T-helper 2 cell (primary cell): ENCODE measurements at regions not wholly inside any gene's neighbourhood (a gene's known extent, or its start where the extent isn't known, plus 50 kb on each side); places are given as distances from the start of the nearest gene placed in this dataset.
"Not testable (repeated sequence)": the region's sequence is repeated elsewhere in the genome, so short reads cannot be mapped to it uniquely, and the experiment has no call there.

Experiments
- DNase-seq, 5 experiments: peaks; one replicate each; pipeline versions ENCODE4 v3.0.0 to v3.0.0-alpha.2; 2012 to 2022

DNA sequence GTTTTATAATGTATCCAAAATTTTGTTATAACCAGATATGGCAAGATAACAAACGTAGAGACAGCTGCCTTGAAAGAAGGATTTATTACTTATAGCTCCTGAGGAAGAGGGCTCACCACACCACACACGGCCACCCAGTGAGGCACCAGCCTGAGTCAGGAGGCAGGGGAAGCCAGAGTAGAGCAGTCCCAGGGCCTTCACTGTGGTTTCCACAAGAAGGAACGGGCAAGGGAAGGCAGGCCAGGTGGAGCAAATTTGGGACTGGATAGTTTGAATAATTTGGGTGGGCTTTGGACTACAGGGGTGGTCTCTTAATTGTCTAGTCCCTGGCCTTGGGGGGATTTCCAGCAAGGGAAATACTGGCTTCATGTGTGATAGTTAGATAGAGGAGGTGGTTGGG, 72.5 kb downstream of the RRAGC start:
- DNase-seq = no peak

DNA sequence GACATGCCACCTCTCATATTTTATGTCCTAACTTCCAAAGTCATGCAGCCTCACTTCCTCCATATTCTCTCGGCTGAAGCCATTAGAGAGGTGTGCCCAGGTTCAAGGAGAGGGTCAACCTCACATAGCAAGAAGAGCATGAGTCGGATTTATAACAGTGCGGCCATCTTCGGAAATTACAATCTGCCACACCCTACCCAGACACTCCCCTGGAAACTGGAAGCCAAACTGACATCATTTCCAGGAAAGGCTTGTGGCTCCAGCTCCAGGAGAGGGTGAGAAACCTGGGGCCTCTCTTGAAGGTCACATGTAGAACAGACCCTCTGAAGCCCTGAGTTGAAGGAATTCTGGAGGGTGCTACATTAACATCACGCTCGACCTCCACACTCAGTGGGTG, 73.5 kb downstream of the RRAGC start:
- DNase-seq = no peak

DNA sequence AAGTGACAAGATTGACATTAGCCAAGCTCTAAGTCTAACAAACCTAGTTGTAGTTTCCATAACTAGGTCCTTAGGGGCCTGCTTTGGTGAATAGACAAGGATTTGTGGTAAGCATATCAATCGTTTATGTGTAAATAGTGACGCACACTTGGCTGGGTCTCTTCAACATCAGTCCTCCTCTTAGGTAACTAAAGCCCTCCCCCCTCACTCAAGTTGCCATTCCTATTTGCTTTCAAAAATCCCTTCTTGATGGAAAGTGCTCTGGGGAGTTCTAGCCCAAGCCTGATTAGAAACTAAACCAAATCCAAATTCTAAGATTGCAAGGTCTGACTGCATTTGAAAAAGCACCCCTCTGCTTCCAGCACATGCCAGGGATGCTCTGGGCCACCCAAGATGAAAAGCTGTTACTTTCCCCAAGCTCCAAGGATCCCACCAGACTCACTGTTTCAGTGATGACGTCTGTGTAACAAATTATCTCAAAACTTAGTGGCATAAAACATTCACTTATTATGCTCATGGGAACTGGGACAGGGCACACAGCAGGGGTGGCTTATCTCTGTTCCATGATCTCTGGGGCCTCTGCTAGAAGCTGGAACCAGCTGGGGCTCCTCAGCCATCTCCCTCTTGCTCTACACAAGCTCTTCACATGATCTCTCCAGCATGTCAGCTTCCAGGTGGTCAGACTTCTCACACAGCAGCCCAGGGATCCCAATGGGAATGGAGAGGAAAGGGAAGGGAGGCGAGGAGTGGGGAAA, 74.1 kb downstream of the RRAGC start:
- no peak for DNase-seq

DNA sequence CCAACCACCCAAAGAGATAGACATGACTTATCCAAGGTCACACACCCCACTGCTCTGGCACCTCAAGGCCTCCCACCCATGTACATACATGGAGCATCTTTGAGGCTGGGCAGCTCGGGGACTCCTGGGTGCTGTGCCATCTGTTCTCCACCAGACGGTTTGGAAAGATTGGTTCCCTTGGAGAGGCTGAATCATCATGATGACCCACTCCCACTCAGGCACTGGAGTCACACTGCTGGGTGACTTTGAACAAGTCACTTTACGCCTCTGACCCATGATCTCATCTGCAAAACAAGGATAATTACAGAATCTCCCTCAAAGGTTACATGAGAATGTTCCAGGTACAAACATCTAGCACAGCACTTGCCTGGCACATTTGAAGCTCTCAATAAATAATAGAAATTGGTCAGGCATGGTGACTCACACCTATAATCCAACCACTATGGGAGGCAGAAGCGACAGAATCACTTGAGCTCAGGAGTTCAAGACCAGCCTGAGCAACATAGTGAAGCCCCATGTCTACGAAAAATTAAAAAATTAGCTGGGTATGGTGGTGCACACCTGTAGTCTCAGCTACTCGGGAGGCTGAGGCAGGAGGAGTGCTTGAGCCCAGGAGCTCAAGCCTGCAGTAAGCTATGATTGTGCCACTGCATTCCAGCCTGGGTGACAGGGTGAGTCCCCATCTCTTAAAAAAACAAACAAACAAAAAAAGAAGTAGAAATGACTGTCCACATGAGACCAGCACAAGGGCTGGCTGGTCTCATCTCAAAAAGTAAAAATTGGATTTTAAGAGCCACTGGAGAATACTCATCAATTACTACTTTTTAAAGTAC, 74.9 kb downstream of the RRAGC start:
- no peak for DNase-seq

DNA sequence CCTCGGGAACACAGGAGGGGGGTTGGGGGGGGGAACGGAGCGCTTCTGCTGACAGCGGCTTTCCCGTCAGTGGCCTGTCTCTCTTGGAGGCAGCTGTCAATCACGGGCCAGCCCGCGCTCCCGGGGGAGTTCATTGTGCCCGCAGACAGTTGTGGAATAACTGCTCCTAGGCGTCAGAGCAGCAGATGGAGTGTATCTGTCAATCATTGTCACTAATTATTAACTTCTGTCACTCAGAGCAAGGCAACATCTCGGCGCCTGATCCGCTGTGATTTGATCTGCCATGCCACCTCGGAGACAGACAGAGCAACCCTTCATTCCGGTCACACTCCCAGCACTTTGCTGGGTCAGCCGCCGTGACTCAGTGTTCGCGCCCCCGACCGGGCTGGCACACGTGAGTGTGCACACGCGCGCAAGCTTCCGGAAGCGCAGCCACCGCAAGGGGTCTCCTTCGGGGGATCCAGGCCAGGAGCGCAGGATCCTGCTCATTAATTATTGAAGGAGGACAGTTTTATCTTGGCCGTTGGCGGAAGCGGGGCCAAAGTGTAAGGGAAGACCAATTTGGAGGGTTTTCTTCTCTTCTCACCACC, 75.8 kb downstream of the RRAGC start:
- no peak for DNase-seq

DNA sequence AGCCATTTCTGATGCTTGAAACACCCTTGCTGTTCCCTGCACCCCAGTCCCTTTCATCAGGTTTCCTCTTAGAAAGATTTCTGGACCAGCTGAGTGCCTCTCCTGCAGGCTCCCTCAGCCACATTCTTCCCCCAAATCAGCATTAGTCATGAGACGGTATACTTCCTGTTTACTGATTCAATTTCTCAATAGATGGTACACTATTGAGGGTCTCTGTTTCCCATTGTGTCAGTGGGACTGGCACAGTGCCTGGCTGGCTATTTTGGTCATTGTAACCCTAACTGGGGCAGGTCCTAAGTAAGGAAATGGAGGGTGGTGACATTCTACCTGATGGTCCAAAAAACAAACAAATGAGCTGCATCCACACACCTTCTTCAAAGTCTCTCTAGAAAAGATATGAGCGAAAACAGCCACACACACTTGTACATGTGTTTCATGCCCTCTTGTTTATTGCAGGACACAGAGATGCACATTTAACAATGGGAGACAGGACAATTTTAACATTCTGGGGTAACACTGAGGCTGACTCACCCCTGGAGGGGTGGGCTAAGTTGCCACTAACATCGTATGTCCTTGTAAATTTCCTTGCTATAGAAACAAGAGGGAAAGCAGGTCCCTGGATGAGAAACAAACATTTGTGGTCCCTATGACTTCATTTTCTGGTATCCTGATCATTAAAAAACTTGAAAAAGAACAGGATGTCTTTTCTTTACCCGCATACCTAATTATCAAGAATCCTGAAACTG, 77.5 kb downstream of the RRAGC start:
- no peak for DNase-seq

DNA sequence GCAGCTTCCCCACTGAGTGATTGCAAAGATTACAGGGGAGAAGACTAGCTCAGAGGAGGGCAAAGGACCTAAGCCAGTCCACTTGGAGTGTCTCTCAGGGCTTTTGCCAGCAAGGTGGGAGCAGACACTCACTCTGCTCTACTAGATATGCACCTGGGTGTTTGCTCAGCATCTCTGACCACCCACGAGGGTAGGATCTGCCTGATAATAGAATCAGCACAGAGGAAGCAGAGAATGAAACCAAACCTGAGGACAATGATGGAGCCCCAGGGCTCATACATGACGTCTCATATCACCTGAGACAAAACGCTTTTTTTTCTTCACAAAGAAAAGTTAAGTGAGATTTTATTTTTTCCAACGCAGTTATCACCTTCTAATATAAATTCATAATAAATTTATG, 79.4 kb downstream of the RRAGC start:
- DNase-seq = no peak

DNA sequence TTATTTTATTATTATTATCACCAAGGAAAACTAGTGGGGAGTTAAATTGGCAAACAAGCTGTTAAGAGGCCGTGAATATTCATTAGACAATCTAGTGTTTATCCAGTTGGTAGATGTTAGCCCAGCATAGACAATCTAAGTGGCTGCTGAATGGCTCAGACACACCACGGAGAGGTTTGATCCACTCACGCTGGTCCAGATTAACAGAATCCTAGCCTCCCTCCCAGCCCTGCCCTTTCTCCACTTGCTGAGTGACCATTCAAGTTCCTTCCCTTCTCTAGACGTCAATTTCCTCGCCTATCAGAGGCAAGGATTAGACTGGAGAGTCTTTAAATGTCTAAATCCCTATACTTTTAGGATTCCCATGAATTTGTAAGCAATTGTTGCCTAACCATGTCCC, 80.1 kb downstream of the RRAGC start:
- no peak for DNase-seq

DNA sequence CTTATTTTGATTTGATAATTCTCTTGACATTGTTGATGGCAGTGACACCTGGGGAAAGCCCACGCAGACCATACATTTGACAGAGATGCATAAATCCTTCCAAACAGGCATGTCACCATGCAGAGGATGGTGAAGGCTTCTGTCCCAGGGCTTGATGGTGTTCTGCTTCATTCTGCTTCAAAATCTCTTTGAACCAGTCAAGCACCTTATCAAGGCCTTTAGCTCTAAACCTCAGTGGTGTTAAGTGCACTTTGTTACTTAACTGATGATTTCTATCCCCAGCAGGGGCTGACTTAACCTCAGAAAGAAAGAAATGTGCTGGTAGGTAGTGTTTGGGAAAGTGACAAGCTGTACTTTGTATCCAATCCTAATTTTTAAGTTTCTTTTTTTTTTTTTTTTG, 81.1 kb downstream of the RRAGC start:
- DNase-seq = no peak

DNA sequence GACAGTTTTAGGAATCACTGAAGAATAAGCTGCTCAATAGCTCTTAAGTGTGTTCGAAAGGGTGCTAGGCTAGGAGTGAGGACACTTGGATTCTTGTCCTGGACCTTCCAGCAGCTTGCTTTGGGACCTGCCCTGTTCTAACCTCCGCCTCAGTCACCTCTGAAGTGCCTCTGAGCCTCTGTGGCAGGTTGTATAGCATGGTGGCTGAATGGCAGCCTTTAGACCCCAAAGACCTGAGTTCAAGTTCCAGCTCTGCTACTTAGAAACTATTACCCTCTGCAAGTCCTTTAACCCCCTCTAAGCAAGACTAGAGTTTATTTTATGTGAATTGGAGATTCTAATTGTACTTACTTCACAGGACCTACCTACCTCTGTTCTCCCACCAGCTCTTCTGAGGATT, 81.5 kb downstream of the RRAGC start:
- DNase-seq = no peak

DNA sequence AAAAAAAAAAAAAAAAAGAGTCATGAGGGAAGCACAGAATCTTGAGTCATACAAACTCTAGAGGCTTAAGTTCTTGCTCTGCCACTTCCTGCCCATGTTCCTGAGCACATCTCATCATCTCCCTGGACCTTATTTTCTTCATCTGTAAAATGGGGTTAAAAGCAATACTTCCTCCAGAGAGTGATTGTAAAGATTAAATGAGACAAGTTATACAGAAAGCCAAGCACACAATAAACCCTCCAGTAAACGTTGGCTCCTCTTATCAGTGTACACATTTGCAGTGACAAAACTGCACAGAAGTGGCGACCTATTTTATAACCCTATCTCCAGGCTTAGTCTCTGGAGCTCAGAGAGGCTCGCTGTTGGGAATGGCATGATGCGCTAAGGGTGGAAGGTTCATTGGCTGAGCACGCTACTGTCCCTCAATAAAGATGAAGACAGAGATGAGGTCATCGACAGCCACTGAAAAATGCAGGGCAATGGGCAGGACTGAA, 82.1 kb downstream of the RRAGC start:
- peak in 1 of 5 experiments; percentile 24 for DNase-seq

DNA sequence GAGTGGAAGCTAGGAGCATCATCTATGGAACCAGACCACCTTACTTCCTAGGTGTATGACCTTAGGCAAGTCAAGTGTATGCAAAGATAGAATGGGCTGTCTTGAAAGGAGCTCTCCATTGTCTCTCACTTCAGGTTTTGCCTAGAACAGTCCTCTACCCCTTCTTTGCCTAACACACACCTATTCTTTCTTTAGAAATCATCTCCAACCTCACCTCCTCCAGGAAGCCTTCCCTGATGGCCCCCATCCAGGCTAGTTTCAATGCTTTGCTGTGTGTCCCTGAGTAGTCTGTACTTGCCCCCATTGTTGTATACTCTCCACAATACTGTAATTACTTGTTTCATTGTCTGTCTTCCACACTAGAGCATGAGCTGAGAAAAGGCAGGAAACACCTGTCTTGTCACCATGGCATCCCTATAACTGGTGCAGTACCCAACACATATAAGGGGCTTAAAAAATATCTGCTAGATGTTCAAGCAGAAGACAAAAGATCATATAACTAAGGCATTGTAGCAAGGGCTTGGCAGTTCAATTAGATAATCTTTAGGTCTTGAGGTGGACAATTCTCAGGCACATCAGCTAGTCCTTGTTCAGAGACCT, 83.0 kb downstream of the RRAGC start:
- no peak for DNase-seq

DNA sequence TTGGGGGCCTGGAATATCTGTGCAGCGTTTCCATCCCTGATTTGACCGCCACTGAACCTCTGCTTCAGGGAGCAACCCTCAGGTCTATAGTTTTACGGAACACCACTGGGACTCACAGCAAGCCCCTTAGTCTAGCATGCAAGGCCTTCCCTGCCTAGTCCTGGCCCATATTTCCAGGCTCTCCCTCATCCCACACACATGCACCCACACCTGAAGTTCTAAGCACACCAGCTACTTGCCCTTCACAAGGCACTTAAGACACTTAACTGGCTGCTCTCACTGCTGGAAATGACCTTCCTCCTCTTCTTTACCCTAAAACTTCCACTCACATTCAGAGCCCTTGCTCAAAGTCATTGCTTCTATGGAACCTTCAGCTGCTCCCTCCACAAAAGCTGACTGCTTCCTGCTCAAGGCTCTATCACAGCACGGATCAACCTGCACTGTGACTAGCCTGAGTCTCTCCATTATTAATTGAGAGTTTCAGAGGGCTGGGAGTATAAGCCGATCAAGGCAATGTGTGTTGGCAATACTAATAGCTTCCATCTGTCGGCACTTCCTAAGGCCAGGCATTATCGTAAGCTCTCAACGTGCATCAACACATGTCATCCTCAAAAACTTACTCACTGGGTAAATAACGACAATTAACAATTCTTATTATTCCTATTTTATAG, 84.3 kb downstream of the RRAGC start:
- DNase-seq = no peak

DNA sequence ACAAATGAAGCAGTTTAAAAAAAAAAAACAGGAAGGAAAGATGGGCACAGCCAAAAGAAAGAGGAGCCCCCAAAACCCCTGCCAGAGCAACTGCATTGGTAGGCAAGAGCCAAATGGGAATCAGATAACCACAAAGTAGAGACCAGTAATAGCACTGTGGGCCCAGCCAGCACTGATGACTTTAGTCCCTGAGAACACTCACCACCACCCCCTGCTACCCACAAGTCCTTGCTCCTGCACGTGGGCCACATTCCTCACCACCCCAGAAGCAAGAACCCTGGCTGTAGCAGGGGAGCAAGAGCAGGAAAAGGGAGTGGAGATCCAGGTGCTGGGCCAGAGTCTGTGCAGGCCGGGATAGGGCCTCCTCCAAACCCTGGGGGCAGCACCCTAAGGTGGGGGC, 86.1 kb downstream of the RRAGC start:
- DNase-seq = no peak

DNA sequence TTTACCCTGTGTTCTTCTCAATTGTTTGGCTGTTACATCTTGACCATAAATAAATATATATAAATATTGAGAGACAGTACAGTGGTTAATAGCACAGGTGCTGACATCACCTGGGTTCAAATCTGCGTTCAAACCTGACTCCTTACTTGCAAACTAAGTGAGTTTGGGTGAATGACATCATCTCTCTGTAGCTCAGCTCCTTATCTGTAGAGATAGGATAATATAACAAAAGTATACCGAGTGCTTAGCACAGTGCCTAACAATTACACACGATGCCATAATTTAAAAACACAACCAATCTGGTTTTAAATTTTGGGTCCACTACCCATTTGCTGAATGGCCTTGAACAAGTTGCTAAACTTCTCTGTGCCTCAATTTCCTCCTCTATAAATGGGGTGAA, 86.6 kb downstream of the RRAGC start:
- no peak for DNase-seq

DNA sequence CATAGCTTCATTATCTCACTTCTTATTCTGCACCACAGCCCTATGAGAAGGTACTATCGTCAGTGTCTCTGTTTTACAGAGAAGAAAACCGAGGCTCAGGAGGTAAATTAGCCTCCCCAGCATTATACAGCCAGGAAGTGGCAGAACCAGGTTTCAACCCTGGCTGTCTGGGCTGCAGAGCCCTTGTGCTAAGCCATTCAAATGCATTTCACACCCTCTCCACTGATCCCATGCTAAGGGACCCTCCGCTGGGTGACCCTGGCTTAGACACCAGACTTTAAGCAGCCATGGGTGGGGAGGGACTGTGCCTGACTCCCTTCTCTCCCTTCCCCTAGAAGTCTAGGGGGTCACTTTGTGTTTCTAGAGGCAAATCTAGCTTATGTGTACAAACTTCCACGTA, 87.5 kb downstream of the RRAGC start:
- no peak for DNase-seq

DNA sequence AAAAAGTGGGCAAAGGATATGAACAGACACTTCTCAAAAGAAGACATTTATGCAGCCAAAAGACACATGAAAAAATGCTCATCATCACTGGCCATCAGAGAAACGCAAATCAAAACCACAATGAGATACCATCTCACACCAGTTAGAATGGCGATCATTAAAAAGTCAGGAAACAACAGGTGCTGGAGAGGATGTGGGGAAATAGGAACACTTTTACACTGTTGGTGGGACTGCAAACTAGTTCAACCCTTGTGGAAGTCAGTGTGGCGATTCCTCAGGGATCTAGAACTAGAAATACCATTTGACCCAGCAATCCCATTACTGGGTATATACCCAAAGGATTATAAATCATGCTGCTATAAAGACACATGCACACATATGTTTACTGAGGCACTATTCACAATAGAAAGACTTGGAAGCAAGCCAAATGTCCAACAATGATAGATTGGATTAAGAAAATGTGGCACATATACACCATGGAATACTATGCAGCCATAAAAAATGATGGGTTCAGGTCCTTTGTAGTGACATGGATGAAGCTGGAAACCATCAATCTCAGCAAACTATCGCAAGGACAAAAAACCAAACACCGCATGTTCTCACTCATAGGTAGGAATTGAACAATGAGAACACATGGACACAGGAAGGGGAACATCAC, 88.9 kb downstream of the RRAGC start:
- DNase-seq = not testable (repeated sequence)

DNA sequence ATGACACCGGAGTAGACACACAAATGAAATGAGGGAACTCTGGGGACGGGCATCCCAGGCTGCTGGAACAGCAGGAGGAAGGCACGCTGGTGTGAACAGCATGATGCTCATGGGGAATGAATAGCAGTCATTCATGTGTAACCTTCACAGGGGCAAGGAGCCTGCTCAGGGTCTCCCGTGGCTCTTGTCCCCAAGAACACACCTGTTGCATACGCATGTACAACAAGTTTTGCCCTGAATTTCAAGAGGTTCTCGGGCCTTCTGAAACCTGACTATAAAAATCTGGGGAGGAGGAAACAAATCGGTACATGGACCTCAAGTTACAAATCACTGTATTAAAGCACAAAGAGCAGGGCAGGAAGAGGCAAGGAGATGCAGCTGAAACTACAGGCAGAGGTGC, 93.4 kb downstream of the RRAGC start:
- DNase-seq = no peak

DNA sequence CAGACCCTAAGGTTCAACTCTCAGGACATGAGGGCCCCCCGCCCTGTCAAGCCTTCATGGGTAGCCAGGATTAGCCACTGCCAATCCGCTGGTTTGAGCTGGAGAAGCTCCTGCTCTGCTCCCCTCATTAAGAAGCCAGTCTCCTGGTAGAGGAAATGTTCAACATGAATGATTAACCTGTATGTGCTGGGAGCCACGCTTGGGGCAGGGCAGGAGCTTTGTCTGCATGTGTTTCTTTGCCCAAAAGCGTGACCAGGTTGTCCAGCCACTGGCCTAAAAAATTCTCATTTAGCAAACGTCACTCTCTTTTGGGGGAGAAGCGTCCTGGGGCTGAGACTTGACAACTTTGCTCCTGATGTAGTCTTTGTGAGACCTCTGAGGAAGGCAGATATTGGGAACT, 96.5 kb downstream of the RRAGC start:
- no peak for DNase-seq

DNA sequence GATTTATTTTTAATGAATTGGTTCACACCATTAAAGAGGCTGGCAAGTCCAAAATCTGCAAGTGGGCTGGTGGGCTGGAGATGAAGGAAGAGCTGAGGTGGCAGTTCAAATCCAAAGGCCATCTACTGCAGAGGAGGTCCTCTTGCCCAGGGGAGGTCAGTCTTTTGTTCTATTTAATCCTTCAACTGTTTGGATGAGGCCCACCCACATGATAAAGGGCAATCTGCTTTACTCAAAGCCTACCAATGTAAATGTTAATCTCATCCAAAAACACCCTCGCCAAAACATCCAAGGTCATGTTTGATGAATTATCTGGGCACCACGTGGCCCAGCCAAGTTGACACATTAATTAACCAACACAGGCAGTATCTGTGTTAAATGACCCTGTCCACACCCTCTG, 99.0 kb downstream of the RRAGC start:
- DNase-seq = no peak

DNA sequence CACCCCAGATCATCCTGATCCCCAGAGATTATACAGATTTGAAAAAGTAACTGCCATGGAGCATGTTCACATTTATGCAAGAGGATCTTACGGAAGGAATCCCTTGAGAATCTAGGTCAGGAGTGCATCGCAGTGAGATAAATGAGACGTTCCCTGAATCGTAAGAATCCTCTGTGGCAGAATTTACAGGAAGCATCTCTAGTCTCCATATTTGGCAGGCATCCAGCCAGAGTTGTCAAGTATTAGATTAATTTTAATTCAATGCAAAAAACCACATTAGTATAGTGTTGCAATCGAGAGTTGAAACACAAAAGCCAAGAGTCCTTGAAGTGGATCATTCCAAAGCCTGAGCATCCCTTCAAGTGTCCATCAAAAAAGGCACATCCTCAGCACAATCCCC, 100.8 kb downstream of the RRAGC start:
- DNase-seq = no peak
